ENCODE measurements at regions not wholly inside any gene's neighbourhood (a gene's known extent, or its start where the extent isn't known, plus 50 kb on each side); places are given as distances from the start of the nearest gene placed in this dataset.

DNA sequence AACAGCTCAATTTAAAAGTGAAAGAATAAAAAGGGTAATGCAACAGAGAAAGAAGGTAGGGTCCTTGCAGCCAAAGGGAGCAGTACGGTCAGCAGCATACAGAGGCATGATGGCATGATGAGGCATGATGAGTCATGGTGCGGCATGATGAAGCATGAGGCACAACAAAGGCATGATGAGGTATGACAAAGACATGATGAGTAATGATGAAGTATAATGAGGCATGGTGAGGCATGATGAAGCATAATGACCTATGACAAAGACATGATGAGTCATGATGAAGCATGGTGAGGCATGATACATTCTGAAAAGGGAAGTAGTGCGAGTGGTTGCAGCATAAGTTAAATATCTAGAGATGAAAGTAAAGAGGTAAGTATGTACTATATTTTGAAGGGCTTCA lies 673.2 kb downstream of the TMEM182 start:
- no peak overlapping the region for H3K4me3 ChIP-seq (ENCODE audit: low read length)
- peak; percentile 43 for DNase-seq (ENCODE audit: low read depth)
- TF ChIP-seq, protein P1, sequence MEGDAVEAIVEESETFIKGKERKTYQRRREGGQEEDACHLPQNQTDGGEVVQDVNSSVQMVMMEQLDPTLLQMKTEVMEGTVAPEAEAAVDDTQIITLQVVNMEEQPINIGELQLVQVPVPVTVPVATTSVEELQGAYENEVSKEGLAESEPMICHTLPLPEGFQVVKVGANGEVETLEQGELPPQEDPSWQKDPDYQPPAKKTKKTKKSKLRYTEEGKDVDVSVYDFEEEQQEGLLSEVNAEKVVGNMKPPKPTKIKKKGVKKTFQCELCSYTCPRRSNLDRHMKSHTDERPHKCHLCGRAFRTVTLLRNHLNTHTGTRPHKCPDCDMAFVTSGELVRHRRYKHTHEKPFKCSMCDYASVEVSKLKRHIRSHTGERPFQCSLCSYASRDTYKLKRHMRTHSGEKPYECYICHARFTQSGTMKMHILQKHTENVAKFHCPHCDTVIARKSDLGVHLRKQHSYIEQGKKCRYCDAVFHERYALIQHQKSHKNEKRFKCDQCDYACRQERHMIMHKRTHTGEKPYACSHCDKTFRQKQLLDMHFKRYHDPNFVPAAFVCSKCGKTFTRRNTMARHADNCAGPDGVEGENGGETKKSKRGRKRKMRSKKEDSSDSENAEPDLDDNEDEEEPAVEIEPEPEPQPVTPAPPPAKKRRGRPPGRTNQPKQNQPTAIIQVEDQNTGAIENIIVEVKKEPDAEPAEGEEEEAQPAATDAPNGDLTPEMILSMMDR (IDR thresholded peaks at IDR 0.05; ENCODE audit: insufficient read depth, low read depth, low read length, missing control alignments): no peak

DNA sequence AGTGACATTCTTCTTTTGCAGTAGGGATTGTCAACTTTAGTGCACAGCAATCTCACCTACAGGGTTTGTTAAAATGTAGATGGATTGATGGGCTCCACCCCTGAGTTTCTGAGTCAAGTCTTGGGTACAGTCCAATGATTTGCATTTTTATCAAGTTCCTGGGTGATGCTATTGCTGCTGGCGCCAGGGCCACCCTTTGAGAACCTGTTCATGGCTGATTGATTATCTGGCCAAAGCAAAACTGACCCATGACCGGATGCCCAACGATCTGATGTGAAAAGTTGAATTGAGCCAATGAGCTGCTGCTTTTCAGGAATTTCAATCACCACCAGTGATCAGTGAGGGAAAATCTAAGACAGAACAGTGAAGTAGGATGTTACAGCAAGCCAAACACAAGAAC lies 675.3 kb downstream of the TMEM182 start:
- no peak overlapping the region for H3K4me3 ChIP-seq (ENCODE audit: low read length)
- DNase-seq (ENCODE audit: low read depth): no peak
- TF ChIP-seq, protein P1 (IDR thresholded peaks at IDR 0.05; ENCODE audit: insufficient read depth, low read depth, low read length, missing control alignments): no peak

DNA sequence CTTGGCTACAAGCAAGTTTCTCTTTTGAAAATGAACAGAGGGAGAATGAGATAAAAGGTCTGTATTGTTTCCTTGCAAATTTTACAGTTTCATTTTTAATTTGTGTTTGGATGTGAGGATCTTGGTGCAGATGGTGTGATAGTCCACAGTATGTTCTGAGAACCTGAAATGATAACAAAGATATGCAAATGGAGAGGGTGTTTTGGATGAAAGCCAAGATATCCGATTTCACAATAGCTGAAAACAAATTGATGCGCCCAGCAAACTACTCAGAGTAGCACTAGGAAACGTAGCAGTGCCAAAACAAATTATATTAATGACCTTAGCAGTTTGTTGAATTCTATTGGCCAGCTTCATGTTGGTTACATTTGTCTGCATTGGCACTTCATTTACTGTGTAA lies 683.5 kb downstream of the TMEM182 start:
- no peak overlapping the region for H3K4me3 ChIP-seq (ENCODE audit: low read length)
- TF ChIP-seq, protein P1 (IDR thresholded peaks at IDR 0.05; ENCODE audit: insufficient read depth, low read depth, low read length, missing control alignments): no peak
- DNase-seq (ENCODE audit: low read depth): no peak

DNA sequence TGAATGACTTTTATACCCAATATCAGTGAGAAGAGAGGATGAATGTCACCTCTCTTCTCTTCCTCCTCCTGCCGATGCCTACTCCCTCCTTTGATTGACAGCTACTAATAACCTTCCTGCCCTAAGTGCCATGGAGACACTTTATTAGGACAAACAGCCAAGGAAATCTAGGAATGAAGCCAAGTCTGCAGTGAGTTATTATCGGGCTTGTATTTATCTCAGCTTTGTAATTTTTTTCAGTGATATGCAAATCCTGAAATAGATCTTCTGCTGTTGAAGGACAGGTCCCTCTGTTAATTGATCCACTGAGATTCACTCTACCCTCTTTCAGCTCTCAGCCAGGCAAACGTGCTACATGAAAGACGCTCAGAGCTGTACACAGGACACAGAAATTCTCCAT lies 686.7 kb downstream of the TMEM182 start:
- TF ChIP-seq, protein P1 (IDR thresholded peaks at IDR 0.05; ENCODE audit: insufficient read depth, low read depth, low read length, missing control alignments): no peak
- DNase-seq (ENCODE audit: low read depth): no peak
- no peak overlapping the region for H3K4me3 ChIP-seq (ENCODE audit: low read length)

DNA sequence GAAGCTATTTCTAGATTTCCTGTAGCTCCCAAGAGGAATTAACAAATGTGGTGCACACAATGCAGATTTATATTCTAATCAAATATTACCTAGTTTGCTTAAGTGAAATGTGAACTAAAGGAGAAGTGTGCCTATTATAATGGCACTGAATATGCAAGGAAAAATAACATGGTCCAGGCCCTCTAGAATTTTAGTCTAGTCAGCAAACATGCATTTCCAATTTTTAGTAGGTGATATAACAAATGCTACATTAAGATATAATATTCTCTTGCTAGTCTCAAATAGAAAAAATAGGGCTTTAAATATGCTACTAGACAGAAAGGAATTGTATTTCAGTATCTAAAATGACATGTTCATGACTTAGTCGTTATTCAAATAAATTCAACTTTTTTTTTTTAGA lies 689.5 kb downstream of the TMEM182 start:
- H3K4me3 ChIP-seq (ENCODE audit: low read length): no peak overlapping the region
- TF ChIP-seq, protein P1 (IDR thresholded peaks at IDR 0.05; ENCODE audit: insufficient read depth, low read depth, low read length, missing control alignments): no peak
- no peak for DNase-seq (ENCODE audit: low read depth)

DNA sequence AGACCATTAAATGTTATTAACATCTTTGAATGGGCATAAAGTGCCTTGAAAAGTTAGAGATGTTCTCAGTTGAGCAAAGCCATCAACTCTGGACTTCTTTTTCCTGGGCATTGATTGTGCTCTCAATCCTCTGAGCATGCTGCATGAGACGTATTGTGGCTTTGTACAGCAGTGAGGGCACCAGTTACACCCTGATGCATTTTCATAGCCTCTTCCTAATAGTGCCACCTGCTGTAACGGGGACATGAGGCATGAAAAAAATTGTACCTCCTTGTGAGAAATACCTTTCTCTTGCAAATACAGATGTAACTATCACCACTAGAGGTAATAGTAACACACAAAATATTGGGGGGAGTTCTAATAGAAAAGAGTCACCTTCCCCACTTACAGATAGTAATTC lies 697.5 kb downstream of the TMEM182 start:
- DNase-seq (ENCODE audit: low read depth): no peak
- TF ChIP-seq, protein P1 (IDR thresholded peaks at IDR 0.05; ENCODE audit: insufficient read depth, low read depth, low read length, missing control alignments): no peak
- no peak overlapping the region for H3K4me3 ChIP-seq (ENCODE audit: low read length)

DNA sequence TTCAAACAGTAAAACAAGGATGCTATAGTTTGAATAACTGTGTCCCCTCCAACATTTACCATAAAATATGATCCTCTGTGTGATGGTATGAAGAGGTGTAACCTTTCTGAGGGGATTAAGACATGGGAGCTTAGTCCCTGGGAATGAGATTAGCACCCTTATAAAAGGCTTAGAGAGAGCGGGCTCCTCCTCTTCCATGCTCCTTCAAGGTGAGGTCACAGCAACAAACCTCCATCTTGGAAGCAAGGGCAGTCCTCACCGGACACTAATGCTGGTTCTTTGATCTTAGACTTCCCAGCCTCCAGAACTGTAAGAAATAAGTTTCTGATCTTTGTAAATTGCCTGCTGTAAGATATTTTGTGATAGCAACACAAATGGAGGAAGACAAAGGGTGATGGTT lies 700.3 kb downstream of the TMEM182 start:
- H3K4me3 ChIP-seq (ENCODE audit: low read length): no peak overlapping the region

More for the DNA sequence above, 700.3 kb downstream of the TMEM182 start:
- TF ChIP-seq, protein P1 (IDR thresholded peaks at IDR 0.05; ENCODE audit: insufficient read depth, low read depth, low read length, missing control alignments): no peak
- no peak for DNase-seq (ENCODE audit: low read depth)
